NT2/D1 (cell line): ENCODE measurements at regions not wholly inside any gene's neighbourhood (a gene's known extent, or its start where the extent isn't known, plus 50 kb on each side); places are given as distances from the start of the nearest gene placed in this dataset.

Experiments used
- YY1 ChIP-seq: IDR thresholded peaks from 2 replicates; pipeline ENCODE4 v1.6.1; 2011; ENCODE audit not compliant: insufficient read length, insufficient read depth
- ZNF274 ChIP-seq: IDR thresholded peaks from 2 replicates; pipeline ENCODE4 v1.6.1; 2011; ENCODE audit warnings: mild to moderate bottlenecking, low read depth, low read length

DNA sequence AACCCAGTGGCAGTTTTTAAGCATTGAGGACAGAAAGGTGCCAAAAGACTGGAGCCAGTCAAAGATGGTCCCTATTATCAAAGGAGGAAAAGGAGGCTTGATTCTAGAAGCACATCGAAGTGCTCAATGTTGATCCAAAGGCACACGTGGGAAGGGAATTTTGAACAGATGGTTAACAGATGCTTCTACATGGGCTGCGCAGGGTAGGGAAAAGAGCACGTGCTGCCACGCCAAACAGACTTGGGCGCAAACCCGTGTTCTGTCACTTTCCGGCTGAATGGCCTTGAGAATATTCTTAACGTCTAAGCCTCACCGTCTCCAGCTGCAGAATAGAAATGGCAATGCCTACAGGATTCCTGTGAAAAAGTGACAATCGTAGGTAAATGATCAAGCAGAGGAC is 217.9 kb upstream of the MTNR1B start:
- TF ChIP-seq ZNF274 (no peak), YY1 (no peak)
